ENCODE measurements at regions not wholly inside any gene's neighbourhood (a gene's known extent, or its start where the extent isn't known, plus 50 kb on each side); places are given as distances from the start of the nearest gene placed in this dataset.

DNA sequence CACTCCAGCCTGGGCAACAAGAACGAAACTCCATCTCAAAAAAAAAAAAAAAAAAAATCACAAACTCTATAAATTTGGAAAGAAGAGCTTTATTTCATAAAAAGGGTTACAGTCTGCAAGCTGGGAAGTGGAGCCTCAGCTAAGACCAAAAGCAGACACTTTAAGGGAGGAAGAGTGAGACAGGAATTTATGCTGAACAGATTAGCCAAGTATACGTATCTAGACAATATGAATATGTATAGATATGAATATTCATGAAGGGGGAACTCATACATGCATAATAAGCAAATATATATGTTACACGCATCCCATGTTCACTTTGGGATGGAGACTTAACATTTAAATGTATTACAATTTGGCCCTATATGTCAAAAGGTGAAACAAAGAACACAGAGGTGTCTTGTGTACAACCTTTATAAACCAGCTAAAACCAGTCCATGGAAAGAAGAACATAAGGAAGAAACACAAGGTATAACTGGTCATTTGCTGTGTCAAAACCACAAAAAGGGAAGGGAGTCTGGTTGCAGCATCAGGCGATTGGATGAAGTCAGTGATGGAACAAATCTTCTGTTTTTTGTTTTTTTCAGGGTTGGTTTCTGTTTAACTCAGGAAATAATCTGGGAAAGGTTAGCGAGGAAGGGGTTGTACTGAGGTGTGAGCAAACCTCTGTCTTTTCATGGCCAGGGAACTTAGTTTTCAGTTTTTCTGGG is 130.0 kb upstream of the MAOA start:
- ATAC-seq, result no peak
- TF ChIP-seq TCF4 (CRISPR knock-in tag; IDR thresholded peaks at IDR 0.05; ENCODE audit: borderline replicate concordance) (no peak), ZNF70 (CRISPR knock-in tag; IDR thresholded peaks at IDR 0.05) (no peak), ARNTL (CRISPR knock-in tag; IDR thresholded peaks at IDR 0.05; ENCODE audit: borderline replicate concordance, low read depth) (no peak), PPARA (CRISPR knock-in tag; IDR thresholded peaks at IDR 0.05; ENCODE audit: borderline replicate concordance) (no peak), CSDC2 (CRISPR knock-in tag; IDR thresholded peaks at IDR 0.05) (no peak), ZFP3 (CRISPR knock-in tag; IDR thresholded peaks at IDR 0.05) (no peak)
- TF ChIP-seq, protein P1, sequence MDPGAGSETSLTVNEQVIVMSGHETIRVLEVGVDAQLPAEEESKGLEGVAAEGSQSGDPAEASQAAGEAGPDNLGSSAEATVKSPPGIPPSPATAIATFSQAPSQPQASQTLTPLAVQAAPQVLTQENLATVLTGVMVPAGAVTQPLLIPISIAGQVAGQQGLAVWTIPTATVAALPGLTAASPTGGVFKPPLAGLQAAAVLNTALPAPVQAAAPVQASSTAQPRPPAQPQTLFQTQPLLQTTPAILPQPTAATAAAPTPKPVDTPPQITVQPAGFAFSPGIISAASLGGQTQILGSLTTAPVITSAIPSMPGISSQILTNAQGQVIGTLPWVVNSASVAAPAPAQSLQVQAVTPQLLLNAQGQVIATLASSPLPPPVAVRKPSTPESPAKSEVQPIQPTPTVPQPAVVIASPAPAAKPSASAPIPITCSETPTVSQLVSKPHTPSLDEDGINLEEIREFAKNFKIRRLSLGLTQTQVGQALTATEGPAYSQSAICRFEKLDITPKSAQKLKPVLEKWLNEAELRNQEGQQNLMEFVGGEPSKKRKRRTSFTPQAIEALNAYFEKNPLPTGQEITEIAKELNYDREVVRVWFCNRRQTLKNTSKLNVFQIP (CRISPR knock-in tag; IDR thresholded peaks at IDR 0.05; ENCODE audit: borderline replicate concordance, low read depth), result no peak
- TF ChIP-seq, protein P2, sequence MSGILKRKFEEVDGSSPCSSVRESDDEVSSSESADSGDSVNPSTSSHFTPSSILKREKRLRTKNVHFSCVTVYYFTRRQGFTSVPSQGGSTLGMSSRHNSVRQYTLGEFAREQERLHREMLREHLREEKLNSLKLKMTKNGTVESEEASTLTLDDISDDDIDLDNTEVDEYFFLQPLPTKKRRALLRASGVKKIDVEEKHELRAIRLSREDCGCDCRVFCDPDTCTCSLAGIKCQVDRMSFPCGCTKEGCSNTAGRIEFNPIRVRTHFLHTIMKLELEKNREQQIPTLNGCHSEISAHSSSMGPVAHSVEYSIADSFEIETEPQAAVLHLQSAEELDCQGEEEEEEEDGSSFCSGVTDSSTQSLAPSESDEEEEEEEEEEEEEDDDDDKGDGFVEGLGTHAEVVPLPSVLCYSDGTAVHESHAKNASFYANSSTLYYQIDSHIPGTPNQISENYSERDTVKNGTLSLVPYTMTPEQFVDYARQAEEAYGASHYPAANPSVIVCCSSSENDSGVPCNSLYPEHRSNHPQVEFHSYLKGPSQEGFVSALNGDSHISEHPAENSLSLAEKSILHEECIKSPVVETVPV (CRISPR knock-in tag; IDR thresholded peaks at IDR 0.05), result no peak

DNA sequence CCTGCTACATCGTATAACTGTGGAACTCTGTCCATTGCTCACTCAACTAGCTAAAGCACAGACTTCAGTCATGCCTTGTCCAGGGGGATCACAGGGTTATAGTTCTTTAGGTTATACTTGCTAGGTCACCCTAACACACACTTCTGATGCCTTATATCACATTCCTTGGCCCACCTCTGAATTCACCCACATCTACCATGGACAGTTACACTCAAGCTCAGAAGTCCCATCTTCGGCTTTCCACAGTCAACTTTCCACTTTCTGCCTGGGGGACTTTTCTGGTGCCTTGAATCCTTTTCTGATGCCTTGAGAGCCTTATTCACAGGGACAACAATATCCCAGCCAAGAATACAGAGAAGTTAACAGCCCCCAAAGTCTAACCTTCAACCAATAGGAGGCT is 129.2 kb upstream of the MAOA start:
- ATAC-seq, result no peak
- TF ChIP-seq GLIS3 (CRISPR knock-in tag; IDR thresholded peaks at IDR 0.05), result no peak
- no peak for TF ChIP-seq CSDC2 (CRISPR knock-in tag; IDR thresholded peaks at IDR 0.05)
- TF ChIP-seq ZNF8 (CRISPR knock-in tag; IDR thresholded peaks at IDR 0.05), result no peak
- TF ChIP-seq, protein P1 (CRISPR knock-in tag; IDR thresholded peaks at IDR 0.05; ENCODE audit: borderline replicate concordance, low read depth), result no peak
- TF ChIP-seq BACH2 (CRISPR knock-in tag; IDR thresholded peaks at IDR 0.05; ENCODE audit: borderline replicate concordance), result no peak
- TF ChIP-seq, protein P2 (CRISPR knock-in tag; IDR thresholded peaks at IDR 0.05), result no peak
- no peak for TF ChIP-seq SNAI2 (CRISPR knock-in tag; IDR thresholded peaks at IDR 0.05)
- TF ChIP-seq ZFP3 (CRISPR knock-in tag; IDR thresholded peaks at IDR 0.05), result no peak
- TF ChIP-seq OSR1 (CRISPR knock-in tag; IDR thresholded peaks at IDR 0.05), result no peak
- TF ChIP-seq, protein P3, sequence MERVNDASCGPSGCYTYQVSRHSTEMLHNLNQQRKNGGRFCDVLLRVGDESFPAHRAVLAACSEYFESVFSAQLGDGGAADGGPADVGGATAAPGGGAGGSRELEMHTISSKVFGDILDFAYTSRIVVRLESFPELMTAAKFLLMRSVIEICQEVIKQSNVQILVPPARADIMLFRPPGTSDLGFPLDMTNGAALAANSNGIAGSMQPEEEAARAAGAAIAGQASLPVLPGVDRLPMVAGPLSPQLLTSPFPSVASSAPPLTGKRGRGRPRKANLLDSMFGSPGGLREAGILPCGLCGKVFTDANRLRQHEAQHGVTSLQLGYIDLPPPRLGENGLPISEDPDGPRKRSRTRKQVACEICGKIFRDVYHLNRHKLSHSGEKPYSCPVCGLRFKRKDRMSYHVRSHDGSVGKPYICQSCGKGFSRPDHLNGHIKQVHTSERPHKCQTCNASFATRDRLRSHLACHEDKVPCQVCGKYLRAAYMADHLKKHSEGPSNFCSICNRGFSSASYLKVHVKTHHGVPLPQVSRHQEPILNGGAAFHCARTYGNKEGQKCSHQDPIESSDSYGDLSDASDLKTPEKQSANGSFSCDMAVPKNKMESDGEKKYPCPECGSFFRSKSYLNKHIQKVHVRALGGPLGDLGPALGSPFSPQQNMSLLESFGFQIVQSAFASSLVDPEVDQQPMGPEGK (CRISPR knock-in tag; IDR thresholded peaks at IDR 0.05; ENCODE audit: borderline replicate concordance), result no peak
- TF ChIP-seq ZNF565 (CRISPR knock-in tag; conservative IDR thresholded peaks at IDR 0.05; ENCODE audit: low read depth), result no peak
- no peak for TF ChIP-seq TCF4 (CRISPR knock-in tag; IDR thresholded peaks at IDR 0.05; ENCODE audit: borderline replicate concordance)
- no peak for TF ChIP-seq ARNTL (CRISPR knock-in tag; IDR thresholded peaks at IDR 0.05; ENCODE audit: borderline replicate concordance, low read depth)
- TF ChIP-seq PPARA (CRISPR knock-in tag; IDR thresholded peaks at IDR 0.05; ENCODE audit: borderline replicate concordance), result no peak

DNA sequence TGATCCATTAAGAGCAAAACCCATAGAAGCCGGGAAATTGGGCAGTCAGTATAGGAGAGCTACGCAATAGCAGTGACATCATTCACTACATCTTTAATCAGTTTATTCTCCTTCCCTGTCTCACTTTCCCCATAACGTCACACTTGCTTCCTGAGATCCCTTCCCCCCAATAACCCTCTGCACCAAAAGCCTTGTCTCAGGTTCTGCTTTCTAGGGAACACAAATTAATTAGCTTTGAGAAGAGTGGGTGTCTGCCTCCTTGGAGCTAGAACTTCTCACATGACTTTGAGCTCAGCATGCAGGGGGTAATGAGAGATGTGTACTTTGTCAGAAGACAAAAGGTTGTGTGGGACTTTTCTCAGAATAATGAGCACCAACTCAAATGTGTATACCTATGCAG is 128.3 kb upstream of the MAOA start:
- ATAC-seq, result no peak
- TF ChIP-seq ZFP3 (CRISPR knock-in tag; IDR thresholded peaks at IDR 0.05) (no peak), PPARA (CRISPR knock-in tag; IDR thresholded peaks at IDR 0.05; ENCODE audit: borderline replicate concordance) (no peak), TCF4 (CRISPR knock-in tag; IDR thresholded peaks at IDR 0.05; ENCODE audit: borderline replicate concordance) (no peak), BACH2 (CRISPR knock-in tag; IDR thresholded peaks at IDR 0.05; ENCODE audit: borderline replicate concordance) (no peak), OSR1 (CRISPR knock-in tag; IDR thresholded peaks at IDR 0.05) (no peak), SNAI2 (CRISPR knock-in tag; IDR thresholded peaks at IDR 0.05) (no peak), ZNF565 (CRISPR knock-in tag; conservative IDR thresholded peaks at IDR 0.05; ENCODE audit: low read depth) (no peak)
- TF ChIP-seq, protein P4, sequence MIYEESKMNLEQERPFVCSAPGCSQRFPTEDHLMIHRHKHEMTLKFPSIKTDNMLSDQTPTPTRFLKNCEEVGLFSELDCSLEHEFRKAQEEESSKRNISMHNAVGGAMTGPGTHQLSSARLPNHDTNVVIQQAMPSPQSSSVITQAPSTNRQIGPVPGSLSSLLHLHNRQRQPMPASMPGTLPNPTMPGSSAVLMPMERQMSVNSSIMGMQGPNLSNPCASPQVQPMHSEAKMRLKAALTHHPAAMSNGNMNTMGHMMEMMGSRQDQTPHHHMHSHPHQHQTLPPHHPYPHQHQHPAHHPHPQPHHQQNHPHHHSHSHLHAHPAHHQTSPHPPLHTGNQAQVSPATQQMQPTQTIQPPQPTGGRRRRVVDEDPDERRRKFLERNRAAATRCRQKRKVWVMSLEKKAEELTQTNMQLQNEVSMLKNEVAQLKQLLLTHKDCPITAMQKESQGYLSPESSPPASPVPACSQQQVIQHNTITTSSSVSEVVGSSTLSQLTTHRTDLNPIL (CRISPR knock-in tag; IDR thresholded peaks at IDR 0.05; ENCODE audit: low read depth), result no peak
- TF ChIP-seq, protein P1 (CRISPR knock-in tag; IDR thresholded peaks at IDR 0.05; ENCODE audit: borderline replicate concordance, low read depth), result no peak
- TF ChIP-seq, protein P5, sequence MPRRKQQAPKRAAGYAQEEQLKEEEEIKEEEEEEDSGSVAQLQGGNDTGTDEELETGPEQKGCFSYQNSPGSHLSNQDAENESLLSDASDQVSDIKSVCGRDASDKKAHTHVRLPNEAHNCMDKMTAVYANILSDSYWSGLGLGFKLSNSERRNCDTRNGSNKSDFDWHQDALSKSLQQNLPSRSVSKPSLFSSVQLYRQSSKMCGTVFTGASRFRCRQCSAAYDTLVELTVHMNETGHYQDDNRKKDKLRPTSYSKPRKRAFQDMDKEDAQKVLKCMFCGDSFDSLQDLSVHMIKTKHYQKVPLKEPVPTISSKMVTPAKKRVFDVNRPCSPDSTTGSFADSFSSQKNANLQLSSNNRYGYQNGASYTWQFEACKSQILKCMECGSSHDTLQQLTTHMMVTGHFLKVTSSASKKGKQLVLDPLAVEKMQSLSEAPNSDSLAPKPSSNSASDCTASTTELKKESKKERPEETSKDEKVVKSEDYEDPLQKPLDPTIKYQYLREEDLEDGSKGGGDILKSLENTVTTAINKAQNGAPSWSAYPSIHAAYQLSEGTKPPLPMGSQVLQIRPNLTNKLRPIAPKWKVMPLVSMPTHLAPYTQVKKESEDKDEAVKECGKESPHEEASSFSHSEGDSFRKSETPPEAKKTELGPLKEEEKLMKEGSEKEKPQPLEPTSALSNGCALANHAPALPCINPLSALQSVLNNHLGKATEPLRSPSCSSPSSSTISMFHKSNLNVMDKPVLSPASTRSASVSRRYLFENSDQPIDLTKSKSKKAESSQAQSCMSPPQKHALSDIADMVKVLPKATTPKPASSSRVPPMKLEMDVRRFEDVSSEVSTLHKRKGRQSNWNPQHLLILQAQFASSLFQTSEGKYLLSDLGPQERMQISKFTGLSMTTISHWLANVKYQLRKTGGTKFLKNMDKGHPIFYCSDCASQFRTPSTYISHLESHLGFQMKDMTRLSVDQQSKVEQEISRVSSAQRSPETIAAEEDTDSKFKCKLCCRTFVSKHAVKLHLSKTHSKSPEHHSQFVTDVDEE (CRISPR knock-in tag; IDR thresholded peaks at IDR 0.05), result no peak
- TF ChIP-seq, protein P3 (CRISPR knock-in tag; IDR thresholded peaks at IDR 0.05; ENCODE audit: borderline replicate concordance), result no peak
